ENCODE measurements at regions not wholly inside any gene's neighbourhood (a gene's known extent, or its start where the extent isn't known, plus 50 kb on each side); places are given as distances from the start of the nearest gene placed in this dataset.
"Not testable (repeated sequence)": the region's sequence is repeated elsewhere in the genome, so short reads cannot be mapped to it uniquely, and the experiment has no call there.

- Histone ChIP-seq H3K4me3 (ENCODE audit: low read length in 2 of 2) (no peak overlapping the region), H3K36me3 (ENCODE audit: control insufficient read depth in 2 of 2, insufficient read depth in 2 of 2, low read length in 2 of 2) (no peaks in the 10 kb centered on the region), H3K4me1 (ENCODE audit: control insufficient read depth, insufficient read depth, low read length) (peaks cover 3% of the 10 kb centered on the region), H3K27me3 (ENCODE audit: control insufficient read depth in 1 of 2, insufficient read depth in 2 of 2, low read length in 2 of 2) (no peaks in the 10 kb centered on the region), H3K9ac (ENCODE audit: low read length in 2 of 2) (no peak overlapping the region), H3K27ac (ENCODE audit: low read length) (no peak overlapping the region), H3K9me3 (ENCODE audit: control insufficient read depth in 2 of 2, low read length in 2 of 2) (no peaks in the 10 kb centered on the region)
Observed at GRCh38 chr5:159788835-159789331, 127.4 kb upstream of the ADRA1B start.

GRCh38 chr5:159792180-159792579 is 124.1 kb upstream of the ADRA1B start:
- Histone ChIP-seq H3K4me3 (ENCODE audit: low read length in 2 of 2) (no peak overlapping the region), H3K9ac (ENCODE audit: low read length in 2 of 2) (no peak overlapping the region)

DNA sequence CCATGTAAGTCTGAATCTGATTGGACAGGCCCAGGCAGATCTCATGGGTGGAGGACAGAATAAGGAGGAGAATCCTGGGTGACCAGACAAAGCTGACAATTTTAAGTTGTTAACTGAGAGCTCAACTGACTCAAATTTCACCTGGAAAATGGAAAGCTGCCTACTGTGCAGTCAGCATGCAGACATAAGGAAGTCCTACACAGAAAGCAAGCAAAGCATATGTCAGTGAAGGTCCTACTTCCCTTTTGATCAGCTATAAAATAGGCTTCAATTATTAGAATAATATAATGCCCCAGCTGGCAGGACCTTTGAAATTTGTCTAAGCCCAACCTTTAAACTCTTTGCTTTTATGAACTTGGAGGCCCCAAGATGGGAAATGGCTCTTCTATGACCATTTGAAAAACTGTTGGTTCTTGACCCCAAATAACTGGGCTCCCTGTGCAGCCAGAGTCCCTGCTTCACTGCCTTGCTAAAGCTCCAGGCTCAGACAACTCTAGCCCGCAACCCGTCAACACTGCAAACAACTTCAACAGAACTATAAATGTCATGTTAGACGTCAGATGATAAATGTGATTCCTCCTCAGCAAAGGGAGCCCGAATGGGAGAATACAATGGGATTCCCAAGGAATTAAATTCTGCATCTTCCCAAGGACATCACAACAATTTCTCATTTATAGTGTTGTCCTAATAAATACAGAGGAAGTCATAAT is 118.9 kb upstream of the ADRA1B start:
- H3K27ac ChIP-seq (ENCODE audit: low read length), result no peak overlapping the region
- no peaks in the 10 kb centered on the region for H3K9me3 ChIP-seq (ENCODE audit: control insufficient read depth in 2 of 2, low read length in 2 of 2)

More at GRCh38 chr5:159792180-159792579, 124.1 kb upstream of the ADRA1B start:
- Histone ChIP-seq H3K9me3 (ENCODE audit: control insufficient read depth in 2 of 2, low read length in 2 of 2) (no peaks in the 10 kb centered on the region), H3K27me3 (ENCODE audit: control insufficient read depth in 1 of 2, insufficient read depth in 2 of 2, low read length in 2 of 2) (no peaks in the 10 kb centered on the region), H3K27ac (ENCODE audit: low read length) (no peak overlapping the region), H3K4me1 (ENCODE audit: control insufficient read depth, insufficient read depth, low read length) (peaks cover 3% of the 10 kb centered on the region), H3K36me3 (ENCODE audit: control insufficient read depth in 2 of 2, insufficient read depth in 2 of 2, low read length in 2 of 2) (no peaks in the 10 kb centered on the region)

GRCh38 chr5:159799701-159800100 is 116.6 kb upstream of the ADRA1B start:
- Histone ChIP-seq H3K9me3 (ENCODE audit: control insufficient read depth in 2 of 2, low read length in 2 of 2) (no peaks in the 10 kb centered on the region), H3K4me3 (ENCODE audit: low read length in 2 of 2) (no peak overlapping the region), H3K4me1 (ENCODE audit: control insufficient read depth, insufficient read depth, low read length) (no peaks in the 10 kb centered on the region), H3K27ac (ENCODE audit: low read length) (no peak overlapping the region), H3K27me3 (ENCODE audit: control insufficient read depth in 1 of 2, insufficient read depth in 2 of 2, low read length in 2 of 2) (no peaks in the 10 kb centered on the region), H3K9ac (ENCODE audit: low read length in 2 of 2) (no peak overlapping the region), H3K36me3 (ENCODE audit: control insufficient read depth in 2 of 2, insufficient read depth in 2 of 2, low read length in 2 of 2) (no peaks in the 10 kb centered on the region)

More for the DNA sequence above, 118.9 kb upstream of the ADRA1B start:
- no peak overlapping the region for H3K4me3 ChIP-seq (ENCODE audit: low read length in 2 of 2)
- no peaks in the 10 kb centered on the region for H3K36me3 ChIP-seq (ENCODE audit: control insufficient read depth in 2 of 2, insufficient read depth in 2 of 2, low read length in 2 of 2)
- H3K4me1 ChIP-seq (ENCODE audit: control insufficient read depth, insufficient read depth, low read length), result no peaks in the 10 kb centered on the region
- H3K27me3 ChIP-seq (ENCODE audit: control insufficient read depth in 1 of 2, insufficient read depth in 2 of 2, low read length in 2 of 2), result no peaks in the 10 kb centered on the region
- no peak overlapping the region for H3K9ac ChIP-seq (ENCODE audit: low read length in 2 of 2)

- Histone ChIP-seq H3K27me3 (ENCODE audit: control insufficient read depth in 1 of 2, insufficient read depth in 2 of 2, low read length in 2 of 2) (no peaks in the 10 kb centered on the region), H3K9ac (ENCODE audit: low read length in 2 of 2) (no peak overlapping the region), H3K4me3 (ENCODE audit: low read length in 2 of 2) (no peak overlapping the region)
Observed at GRCh38 chr5:159800131-159800840, 116.0 kb upstream of the ADRA1B start.

GRCh38 chr5:159801303-159801702 is 115.0 kb upstream of the ADRA1B start:
- no peak overlapping the region for H3K4me3 ChIP-seq (ENCODE audit: low read length in 2 of 2)
- H3K27me3 ChIP-seq (ENCODE audit: control insufficient read depth in 1 of 2, insufficient read depth in 2 of 2, low read length in 2 of 2), result no peaks in the 10 kb centered on the region
- H3K36me3 ChIP-seq (ENCODE audit: control insufficient read depth in 2 of 2, insufficient read depth in 2 of 2, low read length in 2 of 2), result no peaks in the 10 kb centered on the region
- no peak overlapping the region for H3K27ac ChIP-seq (ENCODE audit: low read length)
- no peaks in the 10 kb centered on the region for H3K9me3 ChIP-seq (ENCODE audit: control insufficient read depth in 2 of 2, low read length in 2 of 2)
- no peaks in the 10 kb centered on the region for H3K4me1 ChIP-seq (ENCODE audit: control insufficient read depth, insufficient read depth, low read length)
- no peak overlapping the region for H3K9ac ChIP-seq (ENCODE audit: low read length in 2 of 2)

More at GRCh38 chr5:159800131-159800840, 116.0 kb upstream of the ADRA1B start:
- Histone ChIP-seq H3K9me3 (ENCODE audit: control insufficient read depth in 2 of 2, low read length in 2 of 2) (no peaks in the 10 kb centered on the region), H3K27ac (ENCODE audit: low read length) (no peak overlapping the region), H3K36me3 (ENCODE audit: control insufficient read depth in 2 of 2, insufficient read depth in 2 of 2, low read length in 2 of 2) (no peaks in the 10 kb centered on the region), H3K4me1 (ENCODE audit: control insufficient read depth, insufficient read depth, low read length) (no peaks in the 10 kb centered on the region)

DNA sequence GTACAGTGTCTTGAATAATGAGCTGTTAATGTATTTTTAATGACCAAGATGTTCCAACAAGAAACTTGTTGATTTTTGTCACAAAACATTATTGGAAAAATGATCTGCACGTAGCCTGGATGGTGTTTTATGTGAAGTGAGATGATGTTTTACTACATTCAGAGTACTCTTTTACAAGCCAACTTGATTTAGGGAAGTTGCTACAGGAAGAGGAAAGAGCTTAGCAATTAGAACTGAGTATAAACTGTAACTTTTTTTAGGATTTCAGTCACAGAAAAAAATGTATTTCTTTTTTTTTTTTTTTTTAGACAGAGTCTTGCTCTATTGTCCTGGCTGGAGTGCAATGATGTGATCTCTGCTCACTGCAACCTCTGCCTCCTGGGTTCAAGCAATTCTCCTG is 113.6 kb upstream of the ADRA1B start:
- H3K27me3 ChIP-seq (ENCODE audit: control insufficient read depth in 1 of 2, insufficient read depth in 2 of 2, low read length in 2 of 2), result no peaks in the 10 kb centered on the region
- H3K4me1 ChIP-seq (ENCODE audit: control insufficient read depth, insufficient read depth, low read length), result no peaks in the 10 kb centered on the region
- no peak overlapping the region for H3K9ac ChIP-seq (ENCODE audit: low read length in 2 of 2)
- H3K9me3 ChIP-seq (ENCODE audit: control insufficient read depth in 2 of 2, low read length in 2 of 2), result no peaks in the 10 kb centered on the region
- no peaks in the 10 kb centered on the region for H3K36me3 ChIP-seq (ENCODE audit: control insufficient read depth in 2 of 2, insufficient read depth in 2 of 2, low read length in 2 of 2)
- H3K27ac ChIP-seq (ENCODE audit: low read length), result no peak overlapping the region
- no peak overlapping the region for H3K4me3 ChIP-seq (ENCODE audit: low read length in 2 of 2)

- no peak overlapping the region for H3K4me3 ChIP-seq (ENCODE audit: low read length in 2 of 2)
- H3K4me1 ChIP-seq (ENCODE audit: control insufficient read depth, insufficient read depth, low read length), result no peaks in the 10 kb centered on the region
- no peaks in the 10 kb centered on the region for H3K36me3 ChIP-seq (ENCODE audit: control insufficient read depth in 2 of 2, insufficient read depth in 2 of 2, low read length in 2 of 2)
- no peak overlapping the region for H3K27ac ChIP-seq (ENCODE audit: low read length)
- H3K27me3 ChIP-seq (ENCODE audit: control insufficient read depth in 1 of 2, insufficient read depth in 2 of 2, low read length in 2 of 2), result no peaks in the 10 kb centered on the region
- no peak overlapping the region for H3K9ac ChIP-seq (ENCODE audit: low read length in 2 of 2)
- H3K9me3 ChIP-seq (ENCODE audit: control insufficient read depth in 2 of 2, low read length in 2 of 2), result no peaks in the 10 kb centered on the region
Observed at GRCh38 chr5:159804121-159804520, 112.2 kb upstream of the ADRA1B start.

GRCh38 chr5:159805021-159805420 is 111.3 kb upstream of the ADRA1B start:
- Histone ChIP-seq H3K4me1 (ENCODE audit: control insufficient read depth, insufficient read depth, low read length) (no peaks in the 10 kb centered on the region), H3K27me3 (ENCODE audit: control insufficient read depth in 1 of 2, insufficient read depth in 2 of 2, low read length in 2 of 2) (no peaks in the 10 kb centered on the region), H3K36me3 (ENCODE audit: control insufficient read depth in 2 of 2, insufficient read depth in 2 of 2, low read length in 2 of 2) (no peaks in the 10 kb centered on the region), H3K4me3 (ENCODE audit: low read length in 2 of 2) (no peak overlapping the region), H3K9me3 (ENCODE audit: control insufficient read depth in 2 of 2, low read length in 2 of 2) (no peaks in the 10 kb centered on the region), H3K9ac (ENCODE audit: low read length in 2 of 2) (no peak overlapping the region), H3K27ac (ENCODE audit: low read length) (no peak overlapping the region)

DNA sequence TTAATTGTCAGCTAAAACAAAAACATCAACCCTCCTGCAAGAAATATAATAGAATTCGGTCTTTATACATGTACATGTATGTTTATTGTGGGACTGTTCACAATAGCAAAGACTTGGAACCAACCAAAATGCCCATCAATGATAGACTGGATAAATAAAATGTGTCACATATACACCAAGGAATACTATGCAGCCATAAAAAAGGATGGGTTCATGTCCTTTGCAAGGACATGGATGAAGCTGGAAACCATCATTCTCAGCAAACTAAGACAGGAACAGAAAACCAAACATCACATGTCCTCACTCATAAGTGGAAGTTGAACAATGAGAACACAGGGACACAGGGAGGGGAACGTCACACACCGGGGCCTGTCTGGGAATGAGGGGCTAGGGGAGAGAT is 109.1 kb upstream of the ADRA1B start:
- not testable (repeated sequence) for H3K9me3 ChIP-seq (ENCODE audit: control insufficient read depth in 2 of 2, low read length in 2 of 2); H3K27me3 ChIP-seq (ENCODE audit: control insufficient read depth in 1 of 2, insufficient read depth in 2 of 2, low read length in 2 of 2); H3K27ac ChIP-seq (ENCODE audit: low read length)

GRCh38 chr5:159807586-159807985 is 108.7 kb upstream of the ADRA1B start:
- H3K9me3 ChIP-seq (ENCODE audit: control insufficient read depth in 2 of 2, low read length in 2 of 2), result no peaks in the 10 kb centered on the region
- no peak overlapping the region for H3K27ac ChIP-seq (ENCODE audit: low read length)
- no peaks in the 10 kb centered on the region for H3K4me1 ChIP-seq (ENCODE audit: control insufficient read depth, insufficient read depth, low read length)
- H3K27me3 ChIP-seq (ENCODE audit: control insufficient read depth in 1 of 2, insufficient read depth in 2 of 2, low read length in 2 of 2), result no peaks in the 10 kb centered on the region
- no peak overlapping the region for H3K4me3 ChIP-seq (ENCODE audit: low read length in 2 of 2)
- H3K9ac ChIP-seq (ENCODE audit: low read length in 2 of 2), result no peak overlapping the region
- no peaks in the 10 kb centered on the region for H3K36me3 ChIP-seq (ENCODE audit: control insufficient read depth in 2 of 2, insufficient read depth in 2 of 2, low read length in 2 of 2)

More for the DNA sequence above, 109.1 kb upstream of the ADRA1B start:
- H3K36me3 ChIP-seq (ENCODE audit: control insufficient read depth in 2 of 2, insufficient read depth in 2 of 2, low read length in 2 of 2); H3K4me1 ChIP-seq (ENCODE audit: control insufficient read depth, insufficient read depth, low read length); H3K4me3 ChIP-seq (ENCODE audit: low read length in 2 of 2); H3K9ac ChIP-seq (ENCODE audit: low read length in 2 of 2): not testable (repeated sequence)

Measured in stomach smooth muscle (tissue), 2 donors.